Left ventricle myocardium superior (tissue), 1 donor: ENCODE measurements at regions not wholly inside any gene's neighbourhood (a gene's known extent, or its start where the extent isn't known, plus 50 kb on each side); places are given as distances from the start of the nearest gene placed in this dataset.

Source experiments
- ATAC-seq: fragments of 200-7000 bp; cut with Tn5 transposase; one replicate; pipeline ENCODE4 v1.9.1; 2020; ENCODE audit warnings: mild to moderate bottlenecking, moderate library complexity
- DNase-seq: peaks from one replicate; pipeline ENCODE4 v3.0.0-alpha.2; 2020
- intact Hi-C: fragments of 100-400 bp; cut with micrococcal nuclease; formaldehyde crosslinking; loops from one replicate; pipeline ENCODE4 v1.11.0; 2022
- donor health status: DM: no; HTN: yes; CAD: no; lungs with severe emphysema.

DNA sequence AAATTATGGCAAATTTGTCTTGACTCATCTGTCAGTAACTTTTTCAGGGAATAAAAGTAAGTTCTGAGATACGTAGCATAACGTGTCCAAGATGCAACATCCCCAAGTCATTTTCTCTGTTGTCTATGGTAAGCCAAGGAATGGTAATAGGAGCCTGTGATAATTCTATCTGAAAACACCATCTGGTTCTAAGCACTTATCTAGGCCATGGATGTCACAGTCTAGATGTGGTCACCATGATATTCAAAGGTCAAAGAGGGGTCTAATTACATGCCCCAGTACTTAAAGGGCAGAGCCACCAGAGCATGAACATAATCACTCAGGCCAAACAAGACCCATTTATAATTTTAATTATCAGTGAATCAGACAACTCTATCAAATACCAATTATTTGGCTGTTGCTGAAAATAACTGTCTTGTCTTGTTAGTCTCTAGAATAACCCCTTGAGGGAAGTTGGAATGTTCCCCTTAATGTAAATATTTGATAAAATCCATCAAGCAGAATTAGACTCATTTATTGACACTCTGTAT, 225.1 kb upstream of the MPPED2 start:
- intact Hi-C loops = no loop called here

DNA sequence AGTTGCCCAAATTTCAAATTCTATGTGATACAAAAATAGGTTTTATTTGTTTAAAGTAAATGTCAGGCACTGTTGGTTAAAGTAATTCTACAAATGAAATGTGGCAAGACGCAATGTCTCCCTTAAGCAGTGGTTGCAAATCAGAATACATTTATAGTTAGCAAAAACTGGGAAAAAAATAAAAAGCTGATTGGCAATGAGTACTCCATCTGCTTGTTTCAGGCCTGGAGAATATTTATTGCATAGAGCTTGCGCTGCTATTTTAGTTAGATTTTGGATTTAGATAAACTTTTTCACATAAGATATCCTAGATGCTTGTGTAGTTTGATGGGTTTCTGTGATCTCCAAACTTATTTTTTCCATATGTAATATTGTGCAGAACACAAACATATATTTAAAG, 224.0 kb upstream of the MPPED2 start:
- DNase-seq = no peak
- intact Hi-C loops = no loop called here
- no peak for ATAC-seq

More for the DNA sequence above, 225.1 kb upstream of the MPPED2 start:
- DNase-seq (no peak), ATAC-seq (no peak)

DNA sequence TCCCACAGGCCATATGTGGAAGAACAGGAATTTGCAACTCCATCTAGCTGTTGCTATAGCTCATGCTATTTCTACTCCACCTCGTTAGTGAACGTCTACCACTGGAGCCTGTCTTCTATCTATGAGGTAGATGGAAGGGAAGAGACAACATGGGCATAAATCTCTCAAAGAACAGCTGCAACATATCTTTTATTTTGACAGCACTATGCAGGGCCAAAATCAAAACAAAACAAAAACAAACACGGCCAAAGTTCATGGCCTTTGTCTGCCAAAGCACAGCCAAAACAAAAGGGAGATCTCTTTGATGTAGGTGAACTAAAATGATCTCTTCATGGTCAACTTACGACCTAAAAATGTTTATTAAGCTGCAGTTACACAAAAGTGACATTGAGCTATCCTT, 215.2 kb upstream of the MPPED2 start:
- no peak for ATAC-seq
- intact Hi-C loops = no loop called here
- no peak for DNase-seq

DNA sequence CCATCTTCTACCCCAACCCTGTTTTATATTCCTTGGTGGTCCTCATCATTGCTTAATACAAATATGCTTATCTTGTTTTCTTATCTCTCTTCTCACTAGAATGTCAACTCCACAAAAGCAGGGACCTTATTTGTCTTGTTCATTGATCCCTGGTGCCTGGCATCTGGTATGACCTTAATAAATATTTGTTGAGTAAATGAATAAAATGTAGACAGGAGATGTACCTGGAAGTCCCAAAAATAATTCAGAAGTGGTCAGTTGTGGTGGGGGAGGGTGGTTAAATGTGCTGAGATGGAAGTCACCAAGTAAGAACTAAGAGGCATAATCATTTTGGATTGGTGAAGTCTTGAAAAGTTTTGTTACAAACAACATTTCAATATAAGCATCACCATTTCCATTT, 214.8 kb upstream of the MPPED2 start:
- ATAC-seq (no peak), DNase-seq (no peak)
- intact Hi-C loops = no loop called here

DNA sequence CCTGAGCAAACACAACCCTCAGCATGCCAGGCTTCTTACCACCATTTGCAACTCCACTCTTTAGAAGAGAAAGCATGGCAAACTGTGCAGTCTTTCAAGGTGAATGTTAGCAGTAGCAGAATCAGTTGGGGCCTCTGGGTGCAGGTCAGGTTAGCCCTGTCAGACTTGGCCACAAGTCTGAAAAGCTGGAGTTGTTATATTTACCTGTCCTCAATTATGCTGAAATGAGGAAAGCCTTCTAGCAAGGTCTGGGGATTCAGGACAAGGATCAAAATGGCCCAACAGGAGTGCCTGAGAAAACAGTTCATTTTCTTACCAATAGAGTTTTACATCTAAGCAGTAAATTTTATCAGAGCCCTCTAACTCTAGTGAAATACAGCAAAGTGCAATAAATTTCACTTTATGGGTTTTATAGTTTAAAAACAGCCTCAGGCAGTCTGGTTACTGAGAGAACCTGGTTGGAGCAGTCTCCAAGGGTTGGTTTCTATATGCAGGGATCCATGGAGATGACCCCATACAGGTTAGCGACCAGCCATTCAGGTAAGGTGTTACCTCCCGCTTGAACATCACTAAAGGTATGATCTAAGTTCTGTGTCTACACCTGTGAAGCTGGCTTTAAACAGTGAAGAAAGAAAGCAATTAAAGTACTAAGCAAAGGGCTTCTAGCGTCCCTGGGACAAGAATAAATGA, 212.5 kb upstream of the MPPED2 start:
- no peak for DNase-seq
- ATAC-seq = no peak
- intact Hi-C loops = no loop called here

DNA sequence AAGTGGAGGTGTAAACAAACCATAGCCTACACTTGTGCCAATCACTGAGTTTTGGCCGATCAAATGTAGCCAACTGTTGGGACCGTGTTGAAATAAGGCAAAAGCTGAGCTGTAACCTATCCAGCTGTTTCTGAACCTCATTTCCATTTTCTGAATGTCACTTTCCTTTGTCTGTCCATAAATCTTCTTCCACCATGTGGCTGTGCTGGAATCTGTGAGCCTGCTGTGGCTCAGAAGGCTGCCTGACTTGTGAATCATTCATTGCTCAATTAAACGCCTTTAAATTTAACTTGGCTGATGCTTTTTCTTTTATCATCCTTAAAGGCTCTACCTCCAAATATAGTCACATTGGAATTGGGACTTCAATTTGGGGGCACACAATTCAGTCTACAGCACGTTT, 203.1 kb upstream of the MPPED2 start:
- intact Hi-C loops = no loop called here
- ATAC-seq (no peak), DNase-seq (no peak)

DNA sequence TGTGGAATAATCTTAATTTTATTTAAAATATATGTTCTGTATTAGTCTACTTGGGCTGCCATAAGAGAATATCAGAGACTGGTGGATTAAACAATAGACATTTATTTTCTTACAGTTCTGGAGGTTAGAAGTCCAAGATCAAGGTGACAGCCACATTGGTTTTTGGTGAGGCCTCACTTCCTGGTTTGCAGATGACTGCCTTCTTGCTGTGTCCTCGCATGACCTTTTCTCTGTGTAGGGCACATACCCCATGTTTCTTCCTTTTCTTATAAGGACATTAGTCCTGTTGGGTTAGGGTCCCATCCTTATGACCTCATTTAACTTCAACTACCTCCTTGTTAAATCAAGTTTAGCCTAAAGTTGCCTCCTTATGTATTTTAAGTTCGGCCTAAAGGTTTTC, 202.7 kb upstream of the MPPED2 start:
- intact Hi-C loops = no loop called here
- no peak for ATAC-seq
- DNase-seq = no peak

DNA sequence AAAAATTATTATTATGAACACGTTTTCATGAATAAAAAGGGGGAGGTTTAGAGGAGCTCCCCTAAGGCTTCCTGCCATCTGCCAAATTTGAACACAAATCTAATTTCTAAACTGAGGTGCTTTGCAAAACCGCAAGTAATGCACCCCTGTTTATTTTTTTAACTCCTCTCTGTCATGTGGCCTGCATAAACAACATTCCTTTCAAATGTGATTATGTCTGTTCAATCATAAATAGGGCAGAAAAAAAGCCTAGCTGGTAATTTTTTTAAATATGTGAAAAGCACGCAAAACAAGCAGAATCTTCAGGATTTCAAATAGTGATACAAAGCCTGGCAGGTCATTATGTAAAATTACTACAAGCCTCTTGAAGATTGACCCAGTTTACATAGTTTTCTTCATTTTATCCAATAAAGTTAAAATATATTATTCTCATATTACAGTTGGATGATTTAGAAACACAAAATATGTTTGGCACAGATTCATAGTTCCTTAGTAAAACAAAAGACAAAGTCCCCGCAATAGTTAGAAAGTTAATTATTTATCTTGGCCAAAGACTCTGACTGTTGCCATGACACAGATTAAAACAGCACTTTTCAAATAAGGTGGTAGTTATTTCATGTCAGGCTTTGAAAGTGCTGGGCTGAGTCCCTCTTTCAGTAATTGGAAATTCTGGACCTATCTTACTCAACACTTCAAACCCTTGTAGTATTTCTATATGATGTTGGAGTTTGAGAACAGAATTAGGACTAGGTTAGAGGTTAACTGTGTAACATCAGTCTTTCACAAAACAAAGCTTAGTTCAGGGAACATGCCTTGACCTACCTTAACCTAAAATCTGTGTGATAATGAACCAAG, 200.3 kb upstream of the MPPED2 start:
- DNase-seq (no peak), ATAC-seq (no peak)
- intact Hi-C loops = no loop called here

DNA sequence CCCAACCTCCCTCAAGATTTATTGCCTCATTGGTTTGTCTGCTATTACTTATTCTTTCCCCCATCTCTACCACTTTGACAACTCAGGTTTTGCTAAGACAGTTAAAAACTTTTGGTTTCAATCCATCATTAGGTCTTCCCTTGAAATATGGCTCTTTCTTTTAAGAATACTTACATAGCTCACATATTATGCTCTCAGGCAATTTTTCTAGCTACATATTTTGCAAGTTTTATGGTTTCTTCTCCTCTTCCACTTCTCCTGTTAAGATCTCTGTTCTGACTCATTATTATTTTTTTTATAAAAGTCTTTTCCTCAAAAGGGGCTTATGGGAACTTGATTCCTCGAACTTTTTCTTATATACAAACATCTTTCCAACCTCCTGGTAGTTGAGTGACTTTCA, 192.4 kb upstream of the MPPED2 start:
- intact Hi-C loops = no loop called here
- DNase-seq (no peak), ATAC-seq (no peak)

DNA sequence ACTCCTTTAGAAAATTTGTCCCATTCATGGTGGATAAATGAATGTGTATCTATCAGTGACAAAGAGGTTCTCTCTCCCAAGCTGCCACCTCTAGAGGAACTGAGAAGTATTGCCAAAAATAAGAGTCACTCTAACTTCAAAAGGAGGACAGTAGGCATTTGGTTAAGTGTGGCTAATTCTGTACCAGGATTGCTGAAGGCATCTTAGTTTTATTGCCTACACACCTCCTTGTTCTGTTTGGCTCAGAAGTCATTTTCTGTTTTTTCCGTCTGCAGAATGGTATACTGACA, 189.0 kb upstream of the MPPED2 start:
- intact Hi-C loops = no loop called here
- DNase-seq (no peak), ATAC-seq (no peak)

DNA sequence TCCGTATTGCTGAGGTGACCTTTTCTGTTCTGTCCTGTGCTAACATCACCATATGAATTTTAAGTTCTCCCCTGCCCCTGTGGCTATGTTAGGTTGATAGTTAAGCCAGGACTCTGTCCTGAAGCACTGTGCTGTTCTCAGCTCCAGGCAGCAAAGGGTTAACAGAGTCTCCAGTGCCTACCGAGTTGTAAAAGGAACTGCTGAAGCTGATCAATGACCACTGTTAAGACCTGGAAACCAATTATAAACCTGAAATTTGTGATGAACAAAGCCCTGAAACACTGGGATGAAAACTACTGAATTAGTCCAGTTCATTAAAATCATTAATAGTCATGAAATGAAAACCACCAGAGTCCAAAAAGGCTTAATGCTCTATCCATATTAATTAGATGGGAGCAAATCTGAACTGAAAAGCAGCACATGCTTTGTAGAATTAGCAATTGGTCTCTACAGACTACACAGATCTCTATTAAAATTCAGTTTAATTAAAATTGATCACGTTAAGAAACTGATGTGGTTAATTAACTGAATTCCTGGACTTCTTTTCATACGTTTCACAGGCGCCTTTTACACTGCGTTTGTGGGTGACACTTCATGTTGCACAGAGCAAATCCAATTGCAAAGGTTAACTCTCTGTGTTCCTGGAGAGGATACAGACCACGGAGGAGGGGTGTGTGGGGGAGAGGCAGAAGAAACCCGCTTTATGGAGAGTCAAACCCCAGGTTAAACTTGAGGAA, 188.5 kb upstream of the MPPED2 start:
- ATAC-seq (no peak), DNase-seq (no peak)
- intact Hi-C loops = no loop called here

DNA sequence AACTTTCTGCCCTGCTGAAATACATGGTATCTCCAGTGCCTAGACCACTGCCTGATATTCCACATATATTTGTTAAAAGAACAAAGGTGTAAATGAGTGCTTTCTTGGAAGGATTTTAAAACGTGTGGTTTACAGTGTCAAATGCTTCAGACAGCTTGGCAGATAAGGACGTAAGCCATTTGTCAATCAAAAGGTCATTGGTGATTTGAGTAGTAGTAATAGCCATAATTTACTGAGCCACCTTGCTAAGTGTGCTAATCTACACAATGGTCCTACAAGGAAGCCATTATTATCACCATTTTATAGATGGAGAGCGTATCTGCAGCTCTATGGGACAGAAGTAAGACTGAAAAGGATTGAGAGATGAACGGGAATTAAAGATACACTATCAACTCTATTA, 186.8 kb upstream of the MPPED2 start:
- intact Hi-C loops = no loop called here
- DNase-seq = no peak
- no peak for ATAC-seq

DNA sequence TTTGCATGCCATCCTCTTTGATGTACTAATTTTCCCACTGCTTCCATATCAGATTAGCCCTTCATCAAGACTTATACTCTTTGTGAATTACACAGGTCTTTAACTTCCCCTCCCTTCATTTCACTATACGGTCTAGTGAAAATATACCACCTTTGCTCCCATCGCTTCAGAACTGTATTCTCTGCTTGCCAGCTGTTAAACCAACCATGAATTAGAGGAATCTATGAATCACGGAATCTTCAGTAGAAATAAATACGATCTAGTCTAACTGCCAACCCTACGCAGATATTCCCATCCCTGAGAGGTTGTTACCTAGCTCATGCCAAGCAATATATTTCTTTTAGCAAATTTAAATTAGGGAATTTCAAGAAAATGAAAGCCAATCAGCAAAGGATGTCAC, 177.8 kb upstream of the MPPED2 start:
- ATAC-seq (no peak), DNase-seq (no peak)

DNA sequence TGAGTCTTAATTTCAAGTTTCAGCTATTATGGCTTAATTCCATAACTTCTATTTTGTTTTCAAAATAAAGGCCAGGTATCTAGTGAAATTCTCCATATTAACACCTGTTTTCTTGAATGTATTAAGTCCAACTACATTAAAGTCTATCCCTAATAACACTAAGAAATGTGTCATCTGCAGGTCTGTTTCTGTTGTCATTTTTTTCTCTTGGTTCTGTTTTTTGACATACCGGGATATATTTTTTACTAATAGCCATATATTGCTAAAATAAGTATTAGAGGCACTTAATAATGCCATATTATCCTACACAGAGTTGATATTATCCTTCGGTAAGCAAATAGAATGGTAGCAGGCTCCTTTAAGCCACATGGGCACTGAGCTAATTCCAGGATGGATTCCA, 176.0 kb upstream of the MPPED2 start:
- ATAC-seq (no peak), DNase-seq (no peak)
- intact Hi-C loops = no loop called here

More for the DNA sequence above, 177.8 kb upstream of the MPPED2 start:
- intact Hi-C loops = no loop called here

DNA sequence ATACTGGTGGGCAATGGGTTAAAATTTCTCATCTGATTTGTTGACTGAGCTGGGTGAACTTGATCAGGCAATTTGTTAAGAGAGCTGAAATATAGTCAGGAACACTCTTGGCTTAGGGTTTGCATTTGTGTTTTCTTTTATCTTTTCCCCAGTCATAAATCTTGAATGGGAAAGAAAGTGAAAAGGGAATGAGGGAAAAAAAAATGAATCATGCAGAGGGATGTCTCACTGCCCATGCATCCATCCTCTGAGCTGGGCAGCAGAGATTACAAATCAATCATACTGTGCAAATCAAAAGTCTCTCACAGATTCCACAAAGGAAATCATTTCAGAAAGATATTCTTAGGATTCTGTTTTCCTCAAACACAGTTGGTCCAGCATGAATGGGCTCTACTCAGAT, 174.2 kb upstream of the MPPED2 start:
- ATAC-seq (no peak), DNase-seq (no peak)
- intact Hi-C loops = no loop called here

DNA sequence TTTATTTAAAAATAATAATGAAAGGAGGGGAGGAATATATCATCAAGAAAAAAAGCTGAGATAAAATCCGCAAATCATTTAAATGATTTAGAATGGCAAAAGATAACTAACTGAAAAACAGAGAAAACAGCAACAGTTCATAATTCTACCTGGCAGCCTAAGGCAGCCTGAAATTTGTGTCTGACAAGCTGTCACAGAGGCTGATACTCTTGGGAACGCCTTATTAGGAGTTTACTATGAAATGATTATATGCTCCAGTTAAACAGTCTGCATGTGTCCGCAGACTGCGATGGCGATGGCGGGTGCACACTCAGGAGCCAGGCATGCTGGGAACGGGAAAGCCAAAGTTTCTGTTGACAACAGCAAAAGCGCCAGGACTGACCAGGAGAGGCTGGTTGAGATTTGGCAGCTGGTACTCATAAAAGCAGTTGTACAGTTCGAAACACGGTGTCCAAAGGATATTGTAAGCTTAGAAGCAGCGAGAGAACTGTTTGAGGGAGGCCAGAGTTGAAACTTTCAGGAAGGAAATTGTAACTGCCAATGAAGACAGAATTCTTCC, 172.9 kb upstream of the MPPED2 start:
- ATAC-seq (no peak), DNase-seq (no peak)
- intact Hi-C loops = no loop called here

DNA sequence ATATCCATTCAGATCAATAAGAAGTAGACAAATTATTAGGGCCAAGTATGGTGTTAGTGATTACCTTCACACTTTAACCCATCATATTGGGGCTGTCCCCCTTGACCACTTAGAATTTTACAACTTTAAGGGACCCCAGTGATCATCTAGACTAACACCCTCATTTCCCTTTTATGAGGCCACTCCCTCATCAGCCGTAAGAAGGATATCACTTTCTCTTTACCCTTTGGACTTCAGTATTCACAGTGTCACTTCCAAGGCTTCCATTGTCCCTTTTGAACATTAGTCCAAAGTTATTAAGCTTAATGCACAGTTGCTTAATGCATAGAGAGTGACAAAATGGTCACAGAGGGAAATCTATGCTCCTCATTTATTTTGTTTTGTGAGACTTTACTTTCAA, 172.4 kb upstream of the MPPED2 start:
- DNase-seq (no peak), ATAC-seq (no peak)
- intact Hi-C loops = no loop called here

DNA sequence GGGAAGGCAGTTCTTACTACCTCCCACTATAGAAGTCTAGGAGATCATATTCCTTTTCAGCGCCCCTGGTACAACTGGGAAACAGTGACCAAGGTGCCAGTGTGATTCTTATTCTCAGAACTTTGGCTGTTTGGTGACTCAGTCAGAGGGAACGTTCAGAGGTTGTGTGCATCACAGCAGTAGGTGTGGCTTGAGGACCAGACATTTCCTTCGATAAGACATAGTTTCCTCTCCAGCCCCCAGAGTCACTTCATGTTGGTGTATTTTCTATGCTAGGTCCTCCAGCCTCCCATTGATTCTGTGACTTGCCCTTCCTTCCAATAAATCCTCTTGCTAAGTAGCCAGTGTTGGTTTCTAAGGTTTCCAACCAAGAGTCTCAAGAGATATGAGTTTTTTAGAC, 171.9 kb upstream of the MPPED2 start:
- intact Hi-C loops = no loop called here
- DNase-seq (no peak), ATAC-seq (peak; percentile 42)

DNA sequence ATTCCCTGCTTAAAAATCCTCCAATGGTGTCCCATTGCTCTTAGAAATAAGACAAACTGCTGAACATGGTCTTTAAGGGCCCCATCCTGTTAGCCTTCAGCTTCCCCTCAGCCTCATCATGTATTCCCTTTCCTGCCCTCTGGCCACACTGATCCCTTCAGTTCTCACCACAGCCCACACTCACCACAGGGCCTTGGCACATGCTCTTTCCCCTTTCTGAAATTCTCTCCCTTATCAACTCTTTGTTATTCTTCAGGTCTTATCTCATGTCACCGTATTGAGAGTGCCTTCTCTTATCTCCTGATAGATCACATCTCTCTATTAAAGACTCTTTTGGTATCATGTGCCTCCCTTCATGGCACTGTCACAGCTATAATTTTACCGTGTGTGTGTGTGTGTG, 167.8 kb upstream of the MPPED2 start:
- ATAC-seq (no peak), DNase-seq (no peak)
- intact Hi-C loops = no loop called here

DNA sequence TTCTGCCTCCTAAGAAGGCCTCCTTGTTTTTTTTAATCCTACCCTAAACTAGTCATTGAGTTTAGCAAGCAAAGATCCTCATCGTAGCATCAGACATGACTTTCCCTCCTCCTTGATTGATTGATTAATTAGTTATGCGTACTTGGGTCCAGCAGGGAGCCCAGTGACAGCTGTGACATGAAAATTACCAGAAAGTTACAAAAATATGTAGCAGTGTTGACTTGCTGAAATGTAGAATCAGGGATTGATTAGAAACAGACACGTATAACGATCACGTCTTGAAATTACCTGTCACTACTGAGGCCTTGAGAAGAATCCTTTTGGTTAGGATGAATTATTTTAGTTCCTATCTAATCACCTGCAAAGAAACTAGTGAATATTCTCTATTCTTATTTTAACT, 167.4 kb upstream of the MPPED2 start:
- ATAC-seq (no peak), DNase-seq (no peak)
- intact Hi-C loops = no loop called here
